Neural crest cell (in vitro differentiated cells): ENCODE measurements at regions not wholly inside any gene's neighbourhood (a gene's known extent, or its start where the extent isn't known, plus 50 kb on each side); places are given as distances from the start of the nearest gene placed in this dataset.

Experiments
- DNase-seq: peaks from one replicate; pipeline ENCODE4 v3.0.0; 2021; ENCODE audit warnings: low read depth, mixed read lengths, low spot score
- H3K27ac Mint-ChIP-seq: one replicate; pipeline ENCODE4 v1.8.0; 2021; ENCODE audit warnings: mild to moderate bottlenecking, mixed read lengths; ENCODE audit not compliant: unreplicated experiment
- H3K27me3 Mint-ChIP-seq: 2 replicates; pipeline ENCODE4 v1.8.0; 2021; ENCODE audit warnings: low read depth, mild to moderate bottlenecking, mixed read lengths
- H3K36me3 Mint-ChIP-seq: 2 replicates; pipeline ENCODE4 v1.8.0; 2021; ENCODE audit warnings: low read depth, mild to moderate bottlenecking, mixed read lengths
- H3K4me1 Mint-ChIP-seq: 2 replicates; pipeline ENCODE4 v1.8.0; 2021; ENCODE audit warnings: mixed read lengths
- H3K4me3 Mint-ChIP-seq: one replicate; pipeline ENCODE4 v1.8.0; 2021; ENCODE audit warnings: mild to moderate bottlenecking, mixed read lengths
- H3K9me3 Mint-ChIP-seq: 2 replicates; pipeline ENCODE4 v1.8.0; 2021; ENCODE audit warnings: mixed read lengths
- CTCF ChIP-seq: fragments of 200-600 bp; sonication (generic); conservative IDR thresholded peaks from 2 replicates; pipeline ENCODE4 v1.5.0; 2021; ENCODE audit warnings: antibody characterized with exemption, mild to moderate bottlenecking

DNA sequence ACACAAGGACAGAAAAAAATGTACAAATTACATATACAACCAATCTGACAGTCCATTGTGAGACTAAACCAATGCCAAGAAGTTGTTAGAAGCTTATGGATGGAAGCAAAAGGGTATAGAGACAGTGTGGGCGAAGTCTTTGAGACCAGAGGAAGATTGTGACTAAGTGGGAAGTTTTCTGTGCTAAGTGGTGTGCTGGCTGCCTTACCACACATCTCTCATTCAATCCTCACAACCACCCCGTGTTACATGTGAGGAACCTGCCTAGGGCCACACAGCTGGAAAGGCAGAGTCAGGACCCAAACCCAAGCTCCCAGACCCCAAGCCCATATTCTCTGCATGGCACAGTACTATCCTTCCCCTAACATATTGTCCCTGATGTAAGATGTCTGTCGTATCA, 53.5 kb upstream of the DUSP10 start:
- no peak for TF ChIP-seq CTCF
- DNase-seq, result no peak
- no peaks in the 10 kb centered on the region for H3K4me1 Mint-ChIP-seq
- peaks cover 3% of the 10 kb centered on the region for H3K9me3 Mint-ChIP-seq
- peaks cover 15% of the 10 kb centered on the region for H3K27me3 Mint-ChIP-seq
- no peak overlapping the region for H3K27ac Mint-ChIP-seq
- H3K36me3 Mint-ChIP-seq, result no peaks in the 10 kb centered on the region
- H3K4me3 Mint-ChIP-seq, result no peak overlapping the region

GRCh38 chr1:221794935-221795334, 53.0 kb upstream of the DUSP10 start:
- Mint-ChIP-seq H3K4me1 (no peaks in the 10 kb centered on the region), H3K36me3 (no peaks in the 10 kb centered on the region), H3K27me3 (peaks cover 15% of the 10 kb centered on the region), H3K4me3 (no peak overlapping the region), H3K9me3 (peaks cover 3% of the 10 kb centered on the region), H3K27ac (no peak overlapping the region)
- TF ChIP-seq CTCF, result no peak
- DNase-seq, result no peak

DNA sequence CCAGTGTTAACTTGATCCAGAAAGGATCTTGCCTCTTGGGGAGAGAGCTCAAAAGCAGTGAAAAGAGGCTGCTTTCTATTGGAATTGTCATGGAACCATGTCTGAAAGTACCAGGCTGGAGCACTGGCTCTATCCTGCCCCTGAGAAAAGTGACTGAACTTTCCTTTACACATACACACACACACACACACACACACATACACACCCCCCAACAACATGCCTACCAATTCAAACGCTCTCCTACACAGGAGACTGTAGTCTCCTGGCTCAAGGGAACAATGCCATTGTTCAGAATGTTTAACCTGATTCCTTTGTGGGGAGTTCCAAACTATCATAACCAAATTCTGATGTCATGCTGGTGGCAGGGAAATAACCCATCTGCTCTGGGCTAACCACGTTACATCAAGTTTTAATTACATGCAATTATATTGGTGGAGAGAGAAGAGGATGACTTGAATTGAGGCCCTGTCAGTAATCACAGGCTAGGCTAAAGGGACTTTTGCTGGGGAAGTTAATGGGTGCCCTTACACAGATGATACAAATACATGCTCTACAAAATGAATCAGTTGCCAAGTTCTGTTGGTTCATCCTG, 52.3 kb upstream of the DUSP10 start:
- no peak overlapping the region for H3K27ac Mint-ChIP-seq
- DNase-seq, result no peak
- H3K27me3 Mint-ChIP-seq, result peaks cover 12% of the 10 kb centered on the region
- no peaks in the 10 kb centered on the region for H3K36me3 Mint-ChIP-seq
- no peak for TF ChIP-seq CTCF
- no peaks in the 10 kb centered on the region for H3K9me3 Mint-ChIP-seq
- no peaks in the 10 kb centered on the region for H3K4me1 Mint-ChIP-seq
- no peak overlapping the region for H3K4me3 Mint-ChIP-seq

- H3K4me3 Mint-ChIP-seq, result no peak overlapping the region
- no peak overlapping the region for H3K27ac Mint-ChIP-seq
- no peak for DNase-seq
- TF ChIP-seq CTCF, result no peak
- no peaks in the 10 kb centered on the region for H3K9me3 Mint-ChIP-seq
- no peaks in the 10 kb centered on the region for H3K4me1 Mint-ChIP-seq
- H3K27me3 Mint-ChIP-seq, result peaks cover 16% of the 10 kb centered on the region
- no peaks in the 10 kb centered on the region for H3K36me3 Mint-ChIP-seq
Observed at GRCh38 chr1:221793439-221794078, 51.7 kb upstream of the DUSP10 start.

DNA sequence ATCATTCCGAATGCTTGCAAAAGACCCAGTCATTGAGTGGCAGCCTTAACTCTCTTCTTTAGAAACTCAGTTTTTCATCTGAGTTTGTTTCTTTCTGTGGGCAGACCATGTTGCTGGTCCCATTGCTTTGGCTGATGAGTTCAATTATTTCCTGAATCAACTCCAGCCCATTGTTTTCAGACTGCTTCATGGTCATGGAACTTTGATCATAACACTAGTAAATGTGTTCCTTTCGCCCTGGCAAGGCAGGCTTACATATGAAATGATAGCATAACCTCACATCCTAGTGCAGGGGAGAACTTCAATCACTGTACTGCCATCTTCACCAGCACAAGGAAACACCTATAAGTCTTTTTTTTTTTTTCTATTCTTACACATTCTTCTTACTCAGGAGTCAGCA, 50.0 kb upstream of the DUSP10 start:
- H3K36me3 Mint-ChIP-seq, result no peaks in the 10 kb centered on the region

More for the DNA sequence above, 50.0 kb upstream of the DUSP10 start:
- H3K27ac Mint-ChIP-seq, result no peak overlapping the region
- H3K27me3 Mint-ChIP-seq, result peaks cover 17% of the 10 kb centered on the region
- DNase-seq, result no peak
- no peak for TF ChIP-seq CTCF
- no peaks in the 10 kb centered on the region for H3K4me1 Mint-ChIP-seq
- peaks cover 2% of the 10 kb centered on the region for H3K9me3 Mint-ChIP-seq
- no peak overlapping the region for H3K4me3 Mint-ChIP-seq
